ENCODE measurements at regions not wholly inside any gene's neighbourhood (a gene's known extent, or its start where the extent isn't known, plus 50 kb on each side); places are given as distances from the start of the nearest gene placed in this dataset.

- no peak overlapping the region for H3K4me3 ChIP-seq (ENCODE audit: low read depth, low read length, poor library complexity, severe bottlenecking)
- H3K4me1 ChIP-seq (ENCODE audit: insufficient read depth, low read length, poor library complexity, severe bottlenecking), result peaks cover 47% of the 10 kb centered on the region
- BruUV-seq (replicated peaks), result no TSS peak
- DNase-seq (ENCODE audit: low spot score), result no peak
- H3K9me3 ChIP-seq (ENCODE audit: low read depth, low read length, poor library complexity, severe bottlenecking), result peaks cover under 1% of the 10 kb centered on the region
- POLR2A ChIA-PET (ENCODE audit: low non-redundant PET), result no interaction called here
- H3K36me3 ChIP-seq (ENCODE audit: insufficient read depth, low read length, poor library complexity, severe bottlenecking), result no peaks in the 10 kb centered on the region
- H3K27ac ChIP-seq (ENCODE audit: low read depth, low read length, poor library complexity, severe bottlenecking), result no peak overlapping the region
- TF ChIP-seq EZH2 (IDR thresholded peaks at IDR 0.05; ENCODE audit: borderline replicate concordance, low read depth, low read length, poor library complexity, severe bottlenecking), result no peak
- TF ChIP-seq CTCF (conservative IDR thresholded peaks at IDR 0.05; ENCODE audit: low read depth, low read length), result no peak
- no peaks in the 10 kb centered on the region for H3K27me3 ChIP-seq (replicated peaks; ENCODE audit: insufficient read depth, low read depth, low read length, poor library complexity)
- CTCF ChIA-PET, result interaction anchor here (0.7 kb wide), 1 partner anchor 9 kb away, joined by 3 read pairs; no protein-coding TSS in a partner anchor
- intact Hi-C loops (cut with micrococcal nuclease; ENCODE audit: unreplicated experiment), result no loop called here
These were observed 93.7 kb downstream of the NOL4 start for GRCh38 chr18:34131006-34131405.

- ChIA-PET CTCF (no interaction called here), POLR2A (ENCODE audit: low non-redundant PET) (no interaction called here)
- Histone ChIP-seq H3K36me3 (ENCODE audit: insufficient read depth, low read length, poor library complexity, severe bottlenecking) (no peaks in the 10 kb centered on the region), H3K9me3 (ENCODE audit: low read depth, low read length, poor library complexity, severe bottlenecking) (no peaks in the 10 kb centered on the region), H3K27ac (ENCODE audit: low read depth, low read length, poor library complexity, severe bottlenecking) (peak overlapping the region; percentile 0), H3K27me3 (replicated peaks; ENCODE audit: insufficient read depth, low read depth, low read length, poor library complexity) (no peaks in the 10 kb centered on the region), H3K4me3 (ENCODE audit: low read depth, low read length, poor library complexity, severe bottlenecking) (no peak overlapping the region), H3K4me1 (ENCODE audit: insufficient read depth, low read length, poor library complexity, severe bottlenecking) (peaks cover 57% of the 10 kb centered on the region)
- BruUV-seq (replicated peaks), result no TSS peak
- TF ChIP-seq CTCF (conservative IDR thresholded peaks at IDR 0.05; ENCODE audit: low read depth, low read length), result no peak
- no peak for TF ChIP-seq EZH2 (IDR thresholded peaks at IDR 0.05; ENCODE audit: borderline replicate concordance, low read depth, low read length, poor library complexity, severe bottlenecking)
- peak; percentile 54 for DNase-seq (ENCODE audit: low spot score)
- intact Hi-C loops (cut with micrococcal nuclease; ENCODE audit: unreplicated experiment), result loop anchor here (5.0 to 10.0 kb wide), 2 partner anchors 506 to 664 kb away; no protein-coding TSS in a partner anchor
These were observed 96.3 kb downstream of the NOL4 start for GRCh38 chr18:34128436-34128835.

- TF ChIP-seq EZH2 (IDR thresholded peaks at IDR 0.05; ENCODE audit: borderline replicate concordance, low read depth, low read length, poor library complexity, severe bottlenecking), result no peak
- TF ChIP-seq CTCF (conservative IDR thresholded peaks at IDR 0.05; ENCODE audit: low read depth, low read length), result no peak
- Histone ChIP-seq H3K27me3 (replicated peaks; ENCODE audit: insufficient read depth, low read depth, low read length, poor library complexity) (no peaks in the 10 kb centered on the region), H3K4me3 (ENCODE audit: low read depth, low read length, poor library complexity, severe bottlenecking) (no peak overlapping the region), H3K36me3 (ENCODE audit: insufficient read depth, low read length, poor library complexity, severe bottlenecking) (no peaks in the 10 kb centered on the region), H3K27ac (ENCODE audit: low read depth, low read length, poor library complexity, severe bottlenecking) (no peak overlapping the region), H3K4me1 (ENCODE audit: insufficient read depth, low read length, poor library complexity, severe bottlenecking) (peaks cover 69% of the 10 kb centered on the region), H3K9me3 (ENCODE audit: low read depth, low read length, poor library complexity, severe bottlenecking) (no peaks in the 10 kb centered on the region)
- ChIA-PET CTCF (interaction anchor here (0.7 to 1.2 kb wide), 5 partner anchors 32 to 725 kb away, joined by 3 to 7 read pairs (median 4); no protein-coding TSS in a partner anchor), POLR2A (ENCODE audit: low non-redundant PET) (interaction anchor here (0.6 kb wide), 1 partner anchor 1244 kb away, joined by 5 read pairs; no protein-coding TSS in a partner anchor)
- no TSS peak for BruUV-seq (replicated peaks)
- DNase-seq (ENCODE audit: low spot score), result no peak
- intact Hi-C loops (cut with micrococcal nuclease; ENCODE audit: unreplicated experiment), result loop anchor here (5.0 to 10.0 kb wide), 2 partner anchors 509 to 666 kb away; no protein-coding TSS in a partner anchor
These were observed 98.6 kb downstream of the NOL4 start for GRCh38 chr18:34126121-34126520.

Measured in A673 (cell line).